ENCODE measurements at regions not wholly inside any gene's neighbourhood (a gene's known extent, or its start where the extent isn't known, plus 50 kb on each side); places are given as distances from the start of the nearest gene placed in this dataset.

GRCh38 chr11:93075782-93076181 is 106.3 kb downstream of the MTNR1B start:
- DNase-seq (ENCODE audit: low read depth): no peak

GRCh38 chr11:93080146-93080759 is 110.8 kb downstream of the MTNR1B start:
- DNase-seq (ENCODE audit: low read depth): no peak

- DNase-seq (ENCODE audit: low read depth): no peak
Measured at GRCh38 chr11:93081694-93082093, 112.2 kb downstream of the MTNR1B start.

- DNase-seq (ENCODE audit: low read depth): no peak
Measured at GRCh38 chr11:93082900-93083299, 113.4 kb downstream of the MTNR1B start.

- no peak for DNase-seq (ENCODE audit: low read depth)
Measured at GRCh38 chr11:93084727-93085505, 112.9 kb downstream of the SLC36A4 start.

GRCh38 chr11:93089474-93090102 is 108.2 kb downstream of the SLC36A4 start:
- peak; percentile 18 for DNase-seq (ENCODE audit: low read depth)

Measured in fibroblast of the conjunctiva (primary cell).